Activated CD4-positive, alpha-beta T cell treated with anti-CD3 and anti-CD28 coated beads, Interleukin-2, amount 10 ng/mL, durations not matched to agents 7 days and 5 days (primary cell): ENCODE measurements at regions not wholly inside any gene's neighbourhood (a gene's known extent, or its start where the extent isn't known, plus 50 kb on each side); places are given as distances from the start of the nearest gene placed in this dataset.
"Not testable (repeated sequence)": the region's sequence is repeated elsewhere in the genome, so short reads cannot be mapped to it uniquely, and the experiment has no call there.

Experiments
- CTCF ChIA-PET: fragments of 350-600 bp; sonication (Branson Sonifier 250); formaldehyde crosslinking; loops from one replicate; lab custom pipeline; 2021; ENCODE audit warnings: antibody characterized with exemption; lab: Charles Lee
- POLR2A ChIA-PET: fragments of 350-600 bp; sonication (Branson Sonifier 250); formaldehyde crosslinking; loops from one replicate; lab custom pipeline; 2021; ENCODE audit warnings: antibody characterized with exemption; lab: Charles Lee
- DNase-seq: peaks from one replicate; pipeline ENCODE4 v3.0.0-alpha.2; 2020
- H3K27ac Mint-ChIP-seq: one replicate; pipeline ENCODE4 v1.8.0; 2021; ENCODE audit warnings: mild to moderate bottlenecking, moderate library complexity, mixed read lengths
- H3K27me3 Mint-ChIP-seq: one replicate; pipeline ENCODE4 v1.8.0; 2021; ENCODE audit warnings: mixed read lengths
- H3K36me3 Mint-ChIP-seq: one replicate; pipeline ENCODE4 v1.8.0; 2021; ENCODE audit warnings: low read depth, mixed read lengths
- H3K4me1 Mint-ChIP-seq: one replicate; pipeline ENCODE4 v1.8.0; 2021; ENCODE audit warnings: mixed read lengths
- H3K4me3 Mint-ChIP-seq: one replicate; pipeline ENCODE4 v1.8.0; 2021; ENCODE audit warnings: mild to moderate bottlenecking, moderate library complexity, mixed read lengths
- H3K9me3 Mint-ChIP-seq: one replicate; pipeline ENCODE4 v1.8.0; 2021; ENCODE audit warnings: mixed read lengths

DNA sequence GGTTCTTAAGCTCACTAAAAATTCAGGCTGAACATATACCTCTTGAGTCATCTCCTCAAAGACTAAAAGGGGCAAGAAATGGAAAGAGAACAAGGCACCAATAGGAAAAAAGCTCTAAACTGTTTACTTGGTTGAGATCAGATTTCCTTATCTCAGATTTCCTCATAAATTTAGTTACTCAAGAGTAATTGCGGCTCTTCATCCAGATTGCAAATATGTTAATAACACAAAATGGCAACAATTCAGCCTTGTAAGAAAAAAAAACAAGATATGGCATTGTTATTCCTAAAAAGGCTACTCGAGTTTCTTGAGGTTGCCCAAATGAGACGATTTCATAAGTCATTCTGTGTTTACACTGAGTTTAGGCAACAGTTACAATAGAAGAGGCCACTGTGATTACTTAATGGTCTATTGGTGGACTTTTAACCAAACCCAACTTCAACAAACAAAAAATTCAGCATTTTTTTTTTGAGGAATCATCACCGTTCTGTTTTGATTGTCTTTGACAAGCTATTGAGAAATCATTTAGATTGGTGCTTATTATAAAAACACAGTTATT, 97.9 kb upstream of the PDHA1 start:
- no peak overlapping the region for H3K4me3 Mint-ChIP-seq
- no peaks in the 10 kb centered on the region for H3K4me1 Mint-ChIP-seq
- H3K27me3 Mint-ChIP-seq, result peaks cover 3% of the 10 kb centered on the region
- DNase-seq, result no peak
- no peak overlapping the region for H3K27ac Mint-ChIP-seq
- H3K36me3 Mint-ChIP-seq, result no peaks in the 10 kb centered on the region
- ChIA-PET POLR2A (no interaction called here), CTCF (no interaction called here)
- H3K9me3 Mint-ChIP-seq, result peaks cover 9% of the 10 kb centered on the region

DNA sequence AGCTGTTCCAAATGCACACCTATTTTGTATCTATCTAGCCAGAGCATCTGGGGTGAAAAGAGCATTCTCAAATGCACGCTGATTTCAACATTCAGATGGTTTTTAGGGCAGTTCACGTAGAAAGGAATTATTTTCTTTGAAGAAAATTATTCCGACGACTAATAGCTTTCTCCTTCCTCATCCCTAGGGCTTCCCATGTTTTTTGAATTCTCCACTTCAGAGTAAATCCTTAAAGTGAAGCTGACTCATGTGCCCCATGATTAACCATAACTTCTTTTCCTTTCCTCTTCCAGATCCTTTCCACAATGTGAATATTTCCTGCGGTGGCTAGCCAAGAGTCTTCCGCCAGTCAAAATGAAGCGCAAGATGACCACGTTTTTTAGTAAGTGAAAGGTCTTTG, 86.7 kb upstream of the PDHA1 start:
- Mint-ChIP-seq H3K27ac (no peak overlapping the region), H3K4me1 (no peaks in the 10 kb centered on the region), H3K27me3 (no peaks in the 10 kb centered on the region), H3K9me3 (no peaks in the 10 kb centered on the region), H3K36me3 (no peaks in the 10 kb centered on the region), H3K4me3 (no peak overlapping the region)
- DNase-seq, result no peak
- ChIA-PET POLR2A (no interaction called here), CTCF (no interaction called here)

DNA sequence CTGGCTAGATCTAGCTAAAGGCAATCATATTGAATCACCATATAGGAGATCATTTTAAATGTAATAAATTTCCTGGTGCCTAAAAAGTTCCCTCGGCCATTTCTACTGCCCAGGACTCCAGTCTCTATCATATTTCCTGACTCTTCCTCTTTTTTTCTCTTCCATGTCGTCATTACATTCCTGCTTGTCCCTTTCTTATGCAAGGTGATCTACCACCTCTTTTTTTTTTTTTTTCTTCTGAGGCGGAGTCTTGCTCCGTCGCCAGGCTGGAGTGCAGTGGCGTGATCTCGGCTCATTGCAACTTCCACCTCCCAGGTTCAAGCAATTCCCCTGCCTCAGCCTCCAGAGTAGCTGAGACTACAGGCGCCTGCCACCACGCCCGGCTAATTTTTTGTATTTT, 82.7 kb upstream of the PDHA1 start:
- H3K9me3 Mint-ChIP-seq, DNase-seq, CTCF ChIA-PET, H3K36me3 Mint-ChIP-seq, POLR2A ChIA-PET, H3K4me3 Mint-ChIP-seq, H3K27me3 Mint-ChIP-seq, H3K4me1 Mint-ChIP-seq, H3K27ac Mint-ChIP-seq: not testable (repeated sequence)

DNA sequence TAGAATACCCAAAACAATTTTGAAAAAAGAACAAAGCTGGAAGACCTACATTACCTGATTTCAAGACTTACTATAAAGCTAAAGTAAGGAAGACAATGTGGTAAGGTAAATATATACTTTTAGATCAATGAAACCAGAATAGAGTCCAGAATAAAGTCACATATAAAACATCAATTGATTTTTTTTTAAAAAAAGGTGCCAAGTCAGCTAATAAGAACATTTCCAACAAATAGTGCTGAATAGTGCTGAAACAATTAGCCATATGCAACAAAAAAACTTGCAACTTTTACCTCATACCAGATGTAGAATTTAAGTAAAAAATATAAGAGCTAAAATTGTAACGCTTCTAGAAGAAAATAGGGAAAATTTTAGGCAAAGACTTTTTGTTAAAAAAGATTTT, 73.0 kb upstream of the PDHA1 start:
- CTCF ChIA-PET, result no interaction called here
- Mint-ChIP-seq H3K36me3 (no peaks in the 10 kb centered on the region), H3K27ac (no peak overlapping the region), H3K27me3 (no peaks in the 10 kb centered on the region), H3K4me3 (no peak overlapping the region), H3K9me3 (no peaks in the 10 kb centered on the region), H3K4me1 (no peaks in the 10 kb centered on the region)
- no peak for DNase-seq
- POLR2A ChIA-PET, result no interaction called here

DNA sequence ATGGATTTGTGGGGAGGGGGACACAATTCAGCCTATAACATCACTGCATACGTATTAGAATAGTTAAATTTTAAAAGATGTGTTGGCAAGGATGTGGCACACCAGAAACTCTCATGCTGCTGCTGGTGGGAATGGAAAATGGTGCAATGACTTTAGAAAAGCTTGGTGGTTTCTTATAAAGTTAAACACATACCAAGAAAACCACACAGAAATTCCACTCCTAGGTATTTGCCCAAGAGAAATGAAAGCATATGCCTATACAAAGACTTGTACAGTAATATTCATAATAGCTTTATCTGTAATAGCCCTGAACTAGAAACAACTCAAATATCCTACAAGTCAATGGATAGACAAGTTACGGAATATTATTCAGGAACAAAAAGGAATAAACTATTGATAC, 71.3 kb upstream of the PDHA1 start:
- Mint-ChIP-seq H3K36me3 (no peaks in the 10 kb centered on the region), H3K27ac (no peak overlapping the region), H3K27me3 (no peaks in the 10 kb centered on the region), H3K9me3 (no peaks in the 10 kb centered on the region), H3K4me1 (no peaks in the 10 kb centered on the region), H3K4me3 (no peak overlapping the region)
- DNase-seq, result no peak
- POLR2A ChIA-PET, result no interaction called here
- CTCF ChIA-PET, result no interaction called here

DNA sequence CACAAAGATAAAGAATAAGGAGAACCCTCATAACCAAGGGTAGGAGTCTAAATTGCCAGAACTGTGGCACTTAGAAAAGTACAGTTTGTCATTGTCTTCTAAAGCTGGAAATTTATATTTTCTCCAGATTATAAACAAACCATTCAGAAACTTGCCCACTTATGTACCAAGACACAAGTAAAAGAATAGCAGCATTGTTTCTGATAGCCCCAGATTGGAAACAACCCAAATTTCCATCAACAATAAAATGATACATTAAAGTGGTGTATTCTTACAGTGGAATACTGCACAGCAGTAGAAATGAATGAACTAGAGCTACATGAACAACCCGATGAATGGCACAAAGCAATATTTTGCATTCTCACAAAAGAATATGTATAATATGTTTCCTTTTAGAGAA, 63.1 kb upstream of the PDHA1 start:
- no peak overlapping the region for H3K27ac Mint-ChIP-seq
- no peaks in the 10 kb centered on the region for H3K4me1 Mint-ChIP-seq
- H3K4me3 Mint-ChIP-seq, result no peak overlapping the region
- no peak for DNase-seq
- ChIA-PET CTCF (no interaction called here), POLR2A (no interaction called here)
- no peaks in the 10 kb centered on the region for H3K9me3 Mint-ChIP-seq
- peaks cover 3% of the 10 kb centered on the region for H3K27me3 Mint-ChIP-seq
- H3K36me3 Mint-ChIP-seq, result no peaks in the 10 kb centered on the region

DNA sequence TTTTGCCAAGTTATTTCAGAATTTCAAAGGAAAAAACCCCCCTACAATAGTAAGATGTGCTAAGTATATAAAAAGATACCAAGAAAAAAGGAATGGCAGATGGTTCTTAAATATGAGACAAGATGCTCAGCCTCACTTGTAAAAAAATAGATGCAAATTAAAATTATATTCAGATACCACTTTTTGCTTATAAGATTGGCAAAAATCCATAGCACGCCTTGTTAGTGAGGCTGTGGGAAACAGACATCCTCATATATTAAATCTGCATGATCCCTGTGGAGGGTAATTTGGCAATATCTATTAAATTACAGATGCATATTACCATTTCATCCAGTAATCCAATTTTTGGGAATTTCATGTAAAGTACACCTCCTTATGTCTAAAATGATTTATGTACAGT, 62.5 kb upstream of the PDHA1 start:
- Mint-ChIP-seq H3K27ac (no peak overlapping the region), H3K4me3 (no peak overlapping the region), H3K27me3 (peaks cover 3% of the 10 kb centered on the region), H3K36me3 (no peaks in the 10 kb centered on the region), H3K4me1 (no peaks in the 10 kb centered on the region), H3K9me3 (no peaks in the 10 kb centered on the region)
- CTCF ChIA-PET, result no interaction called here
- POLR2A ChIA-PET, result no interaction called here
- DNase-seq, result no peak

DNA sequence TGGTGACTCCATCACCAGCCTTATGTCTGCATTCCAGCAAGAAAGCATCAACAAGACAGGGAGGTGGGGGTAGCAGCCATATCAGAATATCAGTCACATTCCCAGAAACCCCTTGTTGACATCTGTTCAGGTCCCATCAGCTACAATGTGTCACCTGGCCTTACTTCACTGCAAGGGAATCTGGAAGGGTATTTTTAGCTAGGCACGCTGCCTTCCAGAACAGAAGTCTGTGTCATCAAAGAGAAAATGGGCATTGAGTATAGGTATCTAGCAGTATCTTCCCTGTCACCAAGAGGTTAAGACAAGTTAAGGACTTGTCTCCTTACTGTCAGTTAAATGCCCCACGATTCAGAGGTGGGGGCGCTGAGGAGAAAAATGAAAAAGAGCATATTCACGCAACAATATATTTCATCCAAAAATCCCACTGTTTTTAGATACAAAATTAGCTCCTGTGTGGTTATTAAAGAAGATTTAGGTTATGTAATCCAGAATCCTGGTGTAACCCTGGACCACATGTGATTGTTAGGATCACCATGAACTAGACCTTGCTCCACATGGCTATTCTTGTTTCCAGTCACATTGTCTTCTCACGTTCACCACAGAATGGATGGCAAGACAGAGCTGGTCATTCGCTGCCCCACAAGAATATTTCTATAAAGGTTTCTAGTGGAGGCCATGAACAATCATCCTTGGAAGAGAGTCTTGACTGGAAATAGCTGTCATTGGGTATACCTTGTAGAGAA, 60.0 kb upstream of the PDHA1 start:
- H3K4me1 Mint-ChIP-seq, result no peaks in the 10 kb centered on the region
- no peak for DNase-seq
- no peaks in the 10 kb centered on the region for H3K9me3 Mint-ChIP-seq
- POLR2A ChIA-PET, result no interaction called here
- peaks cover 3% of the 10 kb centered on the region for H3K27me3 Mint-ChIP-seq
- H3K27ac Mint-ChIP-seq, result no peak overlapping the region
- H3K36me3 Mint-ChIP-seq, result no peaks in the 10 kb centered on the region
- no peak overlapping the region for H3K4me3 Mint-ChIP-seq
- CTCF ChIA-PET, result interaction anchor here (0.5 kb wide), 1 partner anchor 800 kb away, joined by 3 read pairs; no protein-coding TSS in a partner anchor

DNA sequence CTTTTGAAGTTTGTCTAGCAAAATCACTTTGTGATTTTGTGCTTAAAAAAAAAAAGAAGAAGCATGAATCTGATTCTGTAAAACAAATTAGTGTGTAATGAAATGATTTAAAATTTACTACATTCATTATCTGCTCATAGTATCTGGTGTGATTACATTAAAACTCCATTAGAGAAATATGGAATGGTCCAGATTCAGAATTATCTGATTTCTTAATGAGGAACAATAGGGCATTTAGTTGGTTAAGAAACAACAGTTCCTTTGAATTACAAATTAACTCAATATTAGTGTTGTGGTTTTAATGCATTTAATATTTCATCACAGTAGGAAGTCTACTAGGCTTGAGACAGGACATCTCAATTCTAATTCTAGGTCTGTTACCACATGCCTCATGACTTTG, 57.9 kb upstream of the PDHA1 start:
- POLR2A ChIA-PET, result no interaction called here
- Mint-ChIP-seq H3K9me3 (no peaks in the 10 kb centered on the region), H3K27ac (no peak overlapping the region), H3K4me1 (no peaks in the 10 kb centered on the region), H3K27me3 (peaks cover 4% of the 10 kb centered on the region), H3K36me3 (no peaks in the 10 kb centered on the region), H3K4me3 (no peak overlapping the region)
- DNase-seq, result no peak
- CTCF ChIA-PET, result no interaction called here

DNA sequence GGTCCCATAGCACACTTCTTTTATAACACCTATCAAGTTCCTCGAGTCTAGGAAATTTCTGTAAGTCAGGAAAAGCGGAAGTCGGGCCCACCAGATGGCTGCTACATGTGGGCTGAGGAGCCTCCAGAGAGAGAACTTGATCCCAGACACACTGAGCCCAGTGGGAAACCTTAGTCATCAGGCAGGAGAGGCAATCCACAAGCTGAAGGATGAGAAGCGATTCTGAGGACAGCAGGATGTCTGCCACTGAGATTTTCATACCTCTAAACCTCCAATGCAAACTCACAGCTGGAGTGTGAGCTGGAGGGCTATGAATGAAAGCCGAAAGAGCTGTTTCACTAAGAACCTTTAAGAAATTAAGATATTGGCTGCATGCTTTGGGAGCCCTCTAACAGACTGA, 52.6 kb upstream of the PDHA1 start:
- Mint-ChIP-seq H3K36me3 (no peaks in the 10 kb centered on the region), H3K4me1 (no peaks in the 10 kb centered on the region), H3K9me3 (no peaks in the 10 kb centered on the region), H3K27ac (no peak overlapping the region), H3K27me3 (peaks cover 3% of the 10 kb centered on the region), H3K4me3 (no peak overlapping the region)
- DNase-seq, result no peak
- ChIA-PET CTCF (no interaction called here), POLR2A (no interaction called here)

DNA sequence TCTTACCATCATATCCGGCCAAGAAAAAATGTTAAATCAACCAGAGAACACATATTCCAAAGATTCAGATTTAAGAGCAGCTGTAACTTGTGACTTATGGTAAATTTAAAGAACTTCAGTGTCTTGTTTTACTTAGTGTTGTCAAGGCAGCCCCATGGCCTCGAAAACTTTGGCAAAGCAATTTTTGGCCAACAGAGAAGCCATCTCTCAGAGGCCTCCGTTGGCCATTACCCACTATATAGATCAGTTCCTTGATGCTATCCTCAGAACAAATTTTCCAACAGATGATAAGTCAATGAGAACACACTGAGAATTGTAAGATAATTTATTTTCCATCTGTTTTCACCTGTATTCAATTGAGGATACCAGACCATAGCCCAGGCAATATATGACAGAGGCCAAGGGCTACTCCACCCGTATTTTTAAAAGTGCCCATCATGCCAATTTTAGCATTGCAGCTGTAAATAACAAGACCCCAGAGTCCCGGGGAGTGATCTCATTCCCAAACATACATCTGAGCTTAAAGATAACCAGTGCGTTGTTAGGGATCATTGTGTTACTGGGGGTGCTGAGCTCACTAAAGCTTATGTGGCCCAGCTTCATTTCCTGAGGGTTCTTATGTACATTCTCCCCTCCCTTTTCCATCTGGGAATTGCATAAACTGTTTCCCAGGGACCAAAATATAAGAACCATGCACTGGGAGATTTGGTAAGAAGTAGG, 50.0 kb upstream of the PDHA1 start:
- Mint-ChIP-seq H3K27me3 (peaks cover 6% of the 10 kb centered on the region), H3K27ac (no peak overlapping the region), H3K9me3 (no peaks in the 10 kb centered on the region), H3K4me1 (no peaks in the 10 kb centered on the region), H3K4me3 (no peak overlapping the region), H3K36me3 (no peaks in the 10 kb centered on the region)
- DNase-seq, result no peak
- POLR2A ChIA-PET, result no interaction called here
- CTCF ChIA-PET, result no interaction called here
